Thymus (tissue), 11 donors: ENCODE measurements at regions not wholly inside any gene's neighbourhood (a gene's known extent, or its start where the extent isn't known, plus 50 kb on each side); places are given as distances from the start of the nearest gene placed in this dataset.

Source experiments
- DNase-seq, 9 donors: peaks; one replicate each; pipeline ENCODE4 v3.0.0-alpha.2; 2013; ENCODE audit warnings: low spot score in 9 of 9, low read depth in 6 of 9, missing footprints in 1 of 9
- H3K27ac ChIP-seq, 2 donors: one replicate each; pipeline ENCODE4 v1.5.1; 2013; ENCODE audit warnings: control low read depth in 1 of 2, low read depth in 1 of 2, low read length in 1 of 2, mild to moderate bottlenecking in 1 of 2, moderate library complexity in 1 of 2
- H3K27me3 ChIP-seq, 2 donors: one replicate each; pipeline ENCODE4 v1.5.1; 2013; ENCODE audit warnings: low read length in 1 of 2; ENCODE audit not compliant: control insufficient read depth in 2 of 2, insufficient read depth in 1 of 2
- H3K36me3 ChIP-seq, 2 donors: one replicate each; pipeline ENCODE4 v1.5.1; 2013; ENCODE audit warnings: low read length in 1 of 2, mild to moderate bottlenecking in 1 of 2, moderate library complexity in 1 of 2; ENCODE audit not compliant: control insufficient read depth in 2 of 2, insufficient read depth in 2 of 2
- H3K4me1 ChIP-seq, 2 donors: one replicate each; pipeline ENCODE4 v1.5.1; 2013; ENCODE audit warnings: low read length in 2 of 2; ENCODE audit not compliant: control insufficient read depth in 2 of 2, insufficient read depth in 2 of 2
- H3K4me3 ChIP-seq, 2 donors: one replicate each; pipeline ENCODE4 v1.5.1; 2013; ENCODE audit warnings: low read length in 2 of 2, control low read depth in 1 of 2, mild to moderate bottlenecking in 1 of 2
- H3K9me3 ChIP-seq, 2 donors: one replicate each; pipeline ENCODE4 v1.5.1; 2013; ENCODE audit warnings: low read length in 1 of 2, mild to moderate bottlenecking in 1 of 2; ENCODE audit not compliant: control insufficient read depth in 2 of 2, insufficient read depth in 1 of 2
- WGBS: extraction: QIAGEN DNeasy Blood & Tissue Kit; methylation state at CpG from one replicate; pipeline ENCODE4 v1.1.7; 2013; 5-methylcytosine and 5-hydroxymethylcytosine counted together
- donor health status: healthy.

GRCh38 chr9:130780865-130781504 is 54.1 kb upstream of the ABL1 start:
- peak overlapping the region in 1 of 2 donors; percentile 51 for H3K27ac ChIP-seq
- no peaks in the 10 kb centered on the region for H3K4me1 ChIP-seq
- no peak for DNase-seq
- WGBS, result 95% methylated on average over 9 of the region's 9 CpGs
- no peaks in the 10 kb centered on the region for H3K36me3 ChIP-seq
- no peaks in the 10 kb centered on the region for H3K27me3 ChIP-seq
- no peaks in the 10 kb centered on the region for H3K9me3 ChIP-seq
- no peak overlapping the region for H3K4me3 ChIP-seq

- Histone ChIP-seq H3K27ac (no peak overlapping the region), H3K4me3 (no peak overlapping the region), H3K27me3 (no peaks in the 10 kb centered on the region), H3K36me3 (no peaks in the 10 kb centered on the region), H3K9me3 (no peaks in the 10 kb centered on the region), H3K4me1 (no peaks in the 10 kb centered on the region)
- WGBS, result 94% methylated on average over 1 of the region's 1 CpG
- no peak for DNase-seq
Measured at GRCh38 chr9:130781569-130781968, 53.5 kb upstream of the ABL1 start.

GRCh38 chr9:130782886-130783530 is 52.0 kb upstream of the ABL1 start:
- H3K9me3 ChIP-seq, result no peaks in the 10 kb centered on the region
- WGBS, result 91% methylated on average over 4 of the region's 4 CpGs
- DNase-seq, result no peak
- no peaks in the 10 kb centered on the region for H3K27me3 ChIP-seq
- H3K4me1 ChIP-seq, result no peaks in the 10 kb centered on the region
- H3K36me3 ChIP-seq, result no peaks in the 10 kb centered on the region
- no peak overlapping the region for H3K4me3 ChIP-seq
- no peak overlapping the region for H3K27ac ChIP-seq

- peaks cover 0 to 1% of the 10 kb centered on the region in 2 donors for H3K9me3 ChIP-seq
- H3K27ac ChIP-seq, result no peak overlapping the region
- no peak for DNase-seq
- H3K4me1 ChIP-seq, result no peaks in the 10 kb centered on the region
- no peak overlapping the region for H3K4me3 ChIP-seq
- H3K36me3 ChIP-seq, result no peaks in the 10 kb centered on the region
- no peaks in the 10 kb centered on the region for H3K27me3 ChIP-seq
- WGBS, result 90% methylated on average over 8 of the region's 8 CpGs
Measured at GRCh38 chr9:130785053-130785452, 50.0 kb upstream of the ABL1 start.
